Mesenchymal stem cell (in vitro differentiated cells and primary cell): ENCODE measurements at regions not wholly inside any gene's neighbourhood (a gene's known extent, or its start where the extent isn't known, plus 50 kb on each side); places are given as distances from the start of the nearest gene placed in this dataset.

Experiments
- DNase-seq: peaks from one replicate; pipeline ENCODE4 v3.0.0-alpha.2; 2013
- H2AFZ ChIP-seq: one replicate; pipeline ENCODE4 v1.6.1; 2013; ENCODE audit warnings: low read depth, mild to moderate bottlenecking, control low read depth, inconsistent platforms, low read length, moderate library complexity
- H2AK5ac ChIP-seq: 2 replicates; pipeline ENCODE4 v1.6.1; 2013; ENCODE audit warnings: low read length, moderate library complexity, mild to moderate bottlenecking, inconsistent platforms; ENCODE audit not compliant: severe bottlenecking
- H2BK120ac ChIP-seq: one replicate; pipeline ENCODE4 v1.6.1; 2013; ENCODE audit warnings: low read depth, mild to moderate bottlenecking, inconsistent platforms, low read length, moderate library complexity
- H2BK12ac ChIP-seq, 2 experiments: one replicate each; pipeline ENCODE4 v1.6.1; 2013; ENCODE audit warnings: inconsistent platforms in 2 of 2, low read length in 2 of 2, mild to moderate bottlenecking in 2 of 2, moderate library complexity in 2 of 2, control low read depth in 1 of 2
- H2BK15ac ChIP-seq: one replicate; pipeline ENCODE4 v1.6.1; 2013; ENCODE audit warnings: mild to moderate bottlenecking, low read depth, inconsistent platforms; ENCODE audit not compliant: poor library complexity, severe bottlenecking
- H2BK5ac ChIP-seq: 2 replicates; pipeline ENCODE4 v1.6.1; 2013; ENCODE audit warnings: low read depth, mild to moderate bottlenecking, low read length, control low read depth, inconsistent platforms; ENCODE audit not compliant: poor library complexity, severe bottlenecking
- H3K14ac ChIP-seq, 2 experiments: one replicate each; pipeline ENCODE4 v1.6.1; 2013; ENCODE audit warnings: inconsistent platforms in 2 of 2, low read length in 2 of 2, control low read depth in 1 of 2, mild to moderate bottlenecking in 1 of 2, moderate library complexity in 1 of 2
- H3K18ac ChIP-seq, 2 experiments: one replicate each; pipeline ENCODE4 v1.6.1; 2013; ENCODE audit warnings: inconsistent platforms in 2 of 2, low read length in 2 of 2, control low read depth in 1 of 2, low read depth in 1 of 2, mild to moderate bottlenecking in 1 of 2
- H3K23ac ChIP-seq, 2 experiments: one replicate each; pipeline ENCODE4 v1.6.1; 2013; ENCODE audit warnings: inconsistent platforms in 2 of 2, low read length in 2 of 2, mild to moderate bottlenecking in 2 of 2, moderate library complexity in 2 of 2, control low read depth in 1 of 2
- H3K27ac ChIP-seq: 2 replicates; pipeline ENCODE4 v1.5.1; 2013; ENCODE audit warnings: mild to moderate bottlenecking, moderate library complexity, low read length, control low read depth, inconsistent platforms; ENCODE audit not compliant: poor library complexity, severe bottlenecking
- H3K27me3 ChIP-seq, 2 experiments: 2 replicates each; pipeline versions ENCODE4 v1.6.1 to v1.7.0; 2013; ENCODE audit warnings: low read length in 2 of 2, mild to moderate bottlenecking in 2 of 2, moderate library complexity in 2 of 2, control low read depth in 1 of 2, inconsistent platforms in 1 of 2; ENCODE audit not compliant: control insufficient read depth in 1 of 2, insufficient read depth in 1 of 2
- H3K36me3 ChIP-seq, 2 experiments: 2 replicates each; pipeline versions ENCODE4 v1.6.1 to v1.7.0; 2013; ENCODE audit warnings: low read length in 2 of 2, control low read depth in 1 of 2, inconsistent platforms in 1 of 2, low read depth in 1 of 2, mild to moderate bottlenecking in 1 of 2; ENCODE audit not compliant: insufficient read depth in 2 of 2, control insufficient read depth in 1 of 2
- H3K4ac ChIP-seq, 2 experiments: one replicate each; pipeline ENCODE4 v1.6.1; 2013; ENCODE audit warnings: inconsistent platforms in 2 of 2, low read length in 2 of 2, mild to moderate bottlenecking in 2 of 2, moderate library complexity in 2 of 2, control low read depth in 1 of 2, low read depth in 1 of 2
- H3K4me1 ChIP-seq: 2 replicates; pipeline ENCODE4 v1.6.1; 2013; ENCODE audit warnings: low read depth, low read length, control low read depth; ENCODE audit not compliant: control insufficient read depth, insufficient read depth
- H3K4me2 ChIP-seq: 2 replicates; pipeline ENCODE4 v1.6.1; 2013; ENCODE audit warnings: low read length, mild to moderate bottlenecking, inconsistent platforms; ENCODE audit not compliant: poor library complexity, severe bottlenecking
- H3K4me3 ChIP-seq, 2 experiments: 2 replicates each; pipeline versions ENCODE4 v1.5.1 to v1.7.0; 2013; ENCODE audit warnings: low read length in 2 of 2, mild to moderate bottlenecking in 2 of 2, control low read depth in 1 of 2, low read depth in 1 of 2; ENCODE audit not compliant: insufficient read depth in 1 of 2
- H3K79me1 ChIP-seq: replicated peaks from 2 replicates; pipeline ENCODE4 v1.6.1; 2013; ENCODE audit warnings: mild to moderate bottlenecking, control low read depth, low read length, inconsistent platforms; ENCODE audit not compliant: poor library complexity, severe bottlenecking
- H3K9ac ChIP-seq: 2 replicates; pipeline ENCODE4 v1.7.0; 2013; ENCODE audit warnings: mild to moderate bottlenecking, low read length, moderate library complexity
- H3K9me3 ChIP-seq: 2 replicates; pipeline ENCODE4 v1.7.0; 2013; ENCODE audit warnings: mild to moderate bottlenecking, low read length; ENCODE audit not compliant: control insufficient read depth
- H4K8ac ChIP-seq: one replicate; pipeline ENCODE4 v1.6.1; 2013; ENCODE audit warnings: inconsistent platforms, mild to moderate bottlenecking, low read length, moderate library complexity
- H4K91ac ChIP-seq: one replicate; pipeline ENCODE4 v1.6.1; 2013; ENCODE audit warnings: mild to moderate bottlenecking, low read length, inconsistent platforms
- WGBS: methylation state at CpG from one replicate; pipeline ENCODE4 v1.1.7; 2013; ENCODE audit warnings: mixed read lengths; 5-methylcytosine and 5-hydroxymethylcytosine counted together

- Histone ChIP-seq H3K79me1 (no peaks in the 10 kb centered on the region), H3K18ac (no peak overlapping the region), H2BK15ac (no peak overlapping the region), H3K4me2 (no peak overlapping the region), H3K23ac (no peak overlapping the region), H3K27ac (no peak overlapping the region), H3K27me3 (no peaks in the 10 kb centered on the region), H4K8ac (no peak overlapping the region), H3K9ac (no peak overlapping the region), H3K36me3 (no peaks in the 10 kb centered on the region), H2AK5ac (no peak overlapping the region), H4K91ac (no peak overlapping the region), H3K9me3 (no peaks in the 10 kb centered on the region), H3K14ac (no peak overlapping the region), H2BK5ac (no peak overlapping the region), H3K4ac (no peak overlapping the region), H3K4me1 (no peaks in the 10 kb centered on the region), H3K4me3 (no peak overlapping the region), H2BK120ac (no peak overlapping the region), H2AFZ (no peak overlapping the region), H2BK12ac (no peak overlapping the region)
- no peak for DNase-seq
- WGBS = 89% methylated on average over 5 of the region's 5 CpGs
Measured at GRCh38 chr14:66078006-66078405, 408.2 kb upstream of the CCDC196 start.

GRCh38 chr14:66081594-66082376 is 404.4 kb upstream of the CCDC196 start:
- Histone ChIP-seq H2AK5ac (no peak overlapping the region), H2BK12ac (peak overlapping the region in 1 of 2 experiments; percentile 29), H3K4me1 (no peaks in the 10 kb centered on the region), H3K14ac (no peak overlapping the region), H2BK120ac (no peak overlapping the region), H3K79me1 (no peaks in the 10 kb centered on the region), H2AFZ (no peak overlapping the region), H3K23ac (no peak overlapping the region), H3K4me3 (no peak overlapping the region), H2BK5ac (no peak overlapping the region), H3K4ac (no peak overlapping the region), H3K9ac (no peak overlapping the region), H3K18ac (peak overlapping the region in 1 of 2 experiments; percentile 18), H3K27me3 (no peaks in the 10 kb centered on the region), H3K9me3 (no peaks in the 10 kb centered on the region), H3K4me2 (no peak overlapping the region), H2BK15ac (no peak overlapping the region), H4K91ac (no peak overlapping the region), H3K36me3 (no peaks in the 10 kb centered on the region), H3K27ac (no peak overlapping the region), H4K8ac (no peak overlapping the region)
- DNase-seq = peak; percentile 33
- WGBS = 57% methylated on average over 5 of the region's 6 CpGs

GRCh38 chr14:66085224-66085623 is 400.9 kb upstream of the CCDC196 start:
- Histone ChIP-seq H3K36me3 (no peaks in the 10 kb centered on the region), H4K8ac (no peak overlapping the region), H2BK15ac (no peak overlapping the region), H2AK5ac (no peak overlapping the region), H3K14ac (no peak overlapping the region), H3K4ac (no peak overlapping the region), H2BK5ac (no peak overlapping the region), H2BK120ac (no peak overlapping the region), H4K91ac (no peak overlapping the region), H3K4me1 (no peaks in the 10 kb centered on the region), H3K23ac (no peak overlapping the region), H2AFZ (no peak overlapping the region), H3K4me3 (no peak overlapping the region), H3K9me3 (no peaks in the 10 kb centered on the region), H3K18ac (no peak overlapping the region), H3K27ac (no peak overlapping the region), H3K27me3 (no peaks in the 10 kb centered on the region), H3K4me2 (no peak overlapping the region), H2BK12ac (no peak overlapping the region), H3K79me1 (no peaks in the 10 kb centered on the region), H3K9ac (no peak overlapping the region)
- 94% methylated on average over 3 of the region's 4 CpGs for WGBS
- no peak for DNase-seq

- H2BK12ac ChIP-seq = no peak overlapping the region
- H3K27ac ChIP-seq = no peak overlapping the region
- no peak for DNase-seq
- no peak overlapping the region for H3K4me2 ChIP-seq
- H2BK5ac ChIP-seq = no peak overlapping the region
- H3K4me1 ChIP-seq = no peaks in the 10 kb centered on the region
- no peak overlapping the region for H2AFZ ChIP-seq
- no peak overlapping the region for H3K4me3 ChIP-seq
- H2AK5ac ChIP-seq = no peak overlapping the region
- WGBS = 94% methylated on average over 8 of the region's 8 CpGs
- no peak overlapping the region for H2BK15ac ChIP-seq
- no peak overlapping the region for H2BK120ac ChIP-seq
- H3K79me1 ChIP-seq = no peaks in the 10 kb centered on the region
- no peak overlapping the region for H3K23ac ChIP-seq
- H3K9ac ChIP-seq = no peak overlapping the region
- no peak overlapping the region for H3K18ac ChIP-seq
- no peak overlapping the region for H3K4ac ChIP-seq
- no peak overlapping the region for H4K8ac ChIP-seq
- no peaks in the 10 kb centered on the region for H3K9me3 ChIP-seq
- no peaks in the 10 kb centered on the region for H3K27me3 ChIP-seq
- H3K36me3 ChIP-seq = no peaks in the 10 kb centered on the region
- H3K14ac ChIP-seq = no peak overlapping the region
- no peak overlapping the region for H4K91ac ChIP-seq
Measured at GRCh38 chr14:66085665-66086064, 400.5 kb upstream of the CCDC196 start.
